ENCODE measurements at regions not wholly inside any gene's neighbourhood (a gene's known extent, or its start where the extent isn't known, plus 50 kb on each side); places are given as distances from the start of the nearest gene placed in this dataset.
A peak's percentile ranks its signal among the peaks of the same experiment; 100 is the strongest.
"Not testable (repeated sequence)": the region's sequence is repeated elsewhere in the genome, so short reads cannot be mapped to it uniquely, and the experiment has no call there.

DNA sequence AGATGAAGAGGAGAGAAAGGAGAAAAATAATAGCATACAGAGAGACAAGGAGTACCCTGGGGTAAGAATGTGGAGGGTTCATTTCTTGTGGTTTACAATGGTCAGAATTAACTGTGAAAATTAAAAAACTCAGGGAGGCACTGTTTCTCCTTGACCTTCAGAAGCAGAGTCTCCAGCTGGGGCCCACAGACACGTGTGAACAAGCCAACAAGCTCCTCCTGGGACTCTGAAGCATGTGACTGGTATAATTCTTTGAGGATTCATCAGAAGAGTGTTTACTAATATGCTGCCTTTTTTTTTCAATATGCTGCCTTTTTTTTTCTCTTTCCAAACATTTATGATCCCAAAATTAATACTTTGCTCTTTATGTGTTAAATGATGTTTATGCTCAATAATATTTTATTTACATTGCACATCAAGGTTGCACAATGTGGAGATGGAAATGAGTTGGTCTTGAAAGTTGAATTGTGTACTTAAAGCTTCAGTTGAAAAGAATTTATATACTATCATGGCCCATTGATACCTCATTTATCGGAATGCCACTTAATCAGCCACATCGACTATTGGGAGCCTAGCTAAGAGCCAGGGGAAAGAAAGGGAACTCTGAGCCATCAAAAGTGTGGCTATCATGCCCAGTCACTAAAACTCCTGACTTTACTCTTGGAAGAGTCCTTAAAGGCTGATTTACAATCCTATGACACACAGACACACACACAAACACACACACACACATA, 134.7 kb upstream of the RHOBTB1 start:
- DNase-seq: no peak

DNA sequence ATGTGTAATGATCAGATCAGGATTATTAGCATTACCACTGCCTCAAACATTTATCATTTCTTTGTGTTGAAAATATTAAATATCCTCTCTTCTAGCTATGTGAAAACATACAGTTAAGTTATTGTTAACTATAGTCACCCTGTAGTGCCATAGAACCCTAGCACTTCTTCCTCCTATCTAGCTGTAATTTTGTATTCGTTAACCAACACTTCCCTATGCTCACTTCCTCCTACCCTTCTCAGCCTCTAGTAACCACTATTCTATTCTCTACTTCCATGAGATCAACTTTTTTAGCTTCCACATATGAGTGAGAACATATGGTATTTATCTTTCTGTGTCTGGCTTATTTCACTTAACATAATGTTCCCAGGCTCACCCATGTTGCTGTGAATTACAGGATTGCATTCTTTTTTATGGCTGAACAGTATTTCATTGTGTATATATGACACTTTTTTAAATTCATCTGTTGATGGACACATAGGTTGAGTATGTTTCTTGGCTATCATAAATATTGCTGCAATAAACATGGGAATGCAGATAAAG, 132.7 kb upstream of the RHOBTB1 start:
- no peak for DNase-seq

GRCh38 chr10:61073391-61073790, 129.4 kb upstream of the RHOBTB1 start:
- DNase-seq: no peak

DNA sequence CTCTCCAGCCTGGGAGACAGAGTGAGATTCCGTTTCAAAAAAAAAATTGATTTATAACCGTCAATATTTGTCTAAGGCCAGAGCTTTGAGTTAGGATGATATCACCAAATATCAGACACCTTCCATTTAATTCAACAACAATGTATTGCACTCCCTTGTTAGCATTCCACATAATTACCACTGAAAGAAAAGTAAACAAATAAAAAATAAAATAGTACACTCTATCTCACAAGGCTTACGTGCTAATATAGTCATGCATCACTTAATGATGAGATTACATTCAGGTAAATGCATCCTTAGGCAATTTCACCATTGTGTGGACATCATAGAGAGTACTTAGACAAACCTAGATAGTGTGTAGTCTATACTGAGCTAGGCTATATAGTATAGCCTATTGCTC, 127.6 kb upstream of the RHOBTB1 start:
- DNase-seq: peak; percentile 87

- DNase-seq: no peak
These were observed 124.5 kb upstream of the RHOBTB1 start for GRCh38 chr10:61068471-61068870.

- DNase-seq: no peak
These were observed 123.8 kb upstream of the RHOBTB1 start for GRCh38 chr10:61067671-61068336.

DNA sequence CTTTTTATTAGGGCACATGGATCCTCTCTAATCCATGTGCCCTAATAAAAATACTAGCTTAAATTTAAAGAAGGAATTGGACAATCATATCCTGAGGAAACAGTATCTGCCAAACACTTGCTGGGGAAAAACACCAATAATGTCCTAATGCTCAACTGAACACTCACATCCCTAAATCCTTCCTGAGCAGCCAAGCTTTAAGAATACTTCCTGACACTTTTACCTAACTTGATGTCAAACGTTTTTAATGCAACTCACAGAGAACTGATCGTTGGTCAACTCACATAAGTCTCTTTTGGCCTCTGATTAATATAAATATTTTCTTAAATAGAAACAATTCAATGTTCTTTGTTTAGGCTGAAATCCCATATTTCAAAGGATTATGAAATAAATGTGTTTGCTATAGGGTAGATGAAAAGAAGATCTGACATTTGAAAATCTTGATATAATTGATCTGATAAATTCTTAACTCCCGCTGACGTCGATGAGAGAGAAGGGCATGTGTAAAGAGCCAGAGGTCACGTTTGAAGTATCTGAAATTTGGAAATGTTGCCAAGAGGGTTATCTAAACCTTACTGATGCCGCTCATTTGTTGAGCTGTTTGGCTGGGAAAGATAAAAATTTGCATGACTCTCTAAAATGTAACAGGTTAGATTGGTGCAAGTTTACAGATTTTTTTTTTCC, 122.8 kb upstream of the RHOBTB1 start:
- no peak for DNase-seq

- DNase-seq: no peak
These were observed 121.1 kb upstream of the RHOBTB1 start for GRCh38 chr10:61065051-61065450.

GRCh38 chr10:61064356-61064755, 120.4 kb upstream of the RHOBTB1 start:
- DNase-seq: no peak

GRCh38 chr10:61063901-61064300, 119.9 kb upstream of the RHOBTB1 start:
- DNase-seq: no peak

GRCh38 chr10:61063034-61063433, 119.0 kb upstream of the RHOBTB1 start:
- no peak for DNase-seq

DNA sequence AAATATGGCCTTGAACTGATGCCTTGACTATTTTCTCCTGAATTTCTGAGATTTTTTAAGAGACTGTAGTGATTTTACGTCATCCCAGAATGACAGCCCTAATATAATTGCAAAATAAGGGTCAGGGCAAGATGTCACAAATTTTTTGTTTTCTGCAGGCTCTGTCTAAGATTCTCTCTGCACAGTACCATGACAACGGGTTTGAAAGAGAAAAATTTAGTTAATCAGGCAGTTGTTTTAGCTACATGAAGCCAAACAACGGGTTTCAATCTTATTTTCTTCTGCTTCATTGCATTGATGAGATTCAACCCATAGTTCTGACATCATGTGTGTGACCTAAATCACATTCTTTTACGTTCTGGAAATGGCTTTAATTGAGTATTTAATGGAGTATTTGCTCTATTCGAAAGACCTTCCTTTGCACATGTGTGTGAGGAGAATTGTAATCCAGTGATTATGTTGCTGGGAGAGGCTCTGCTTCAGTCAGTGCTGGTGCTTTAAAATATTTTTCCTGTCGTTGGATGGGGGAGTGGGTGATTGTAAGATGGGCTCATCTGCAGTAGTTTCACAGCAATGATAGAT, 118.0 kb upstream of the RHOBTB1 start:
- DNase-seq: no peak

DNA sequence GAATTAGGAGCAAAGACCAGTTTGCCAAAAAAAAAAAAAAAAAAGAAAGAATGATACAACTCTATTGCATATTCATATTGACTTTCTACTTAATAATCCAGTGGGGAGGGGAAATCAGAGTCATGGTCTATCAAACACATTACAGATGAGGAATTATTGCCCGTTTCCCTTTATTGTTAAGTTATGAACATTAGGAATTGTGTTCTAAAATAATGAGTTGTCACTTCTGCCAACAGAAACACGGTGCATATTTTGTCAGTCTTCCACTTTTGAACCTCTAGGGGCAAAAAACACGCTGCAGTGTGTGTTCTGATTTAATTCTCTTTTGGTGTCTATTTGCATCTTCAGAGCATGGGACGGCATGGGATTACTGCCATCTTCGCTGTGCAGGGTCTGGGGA, 115.7 kb upstream of the RHOBTB1 start:
- no peak for DNase-seq

GRCh38 chr10:61052469-61053205, 108.7 kb upstream of the RHOBTB1 start:
- DNase-seq: no peak

DNA sequence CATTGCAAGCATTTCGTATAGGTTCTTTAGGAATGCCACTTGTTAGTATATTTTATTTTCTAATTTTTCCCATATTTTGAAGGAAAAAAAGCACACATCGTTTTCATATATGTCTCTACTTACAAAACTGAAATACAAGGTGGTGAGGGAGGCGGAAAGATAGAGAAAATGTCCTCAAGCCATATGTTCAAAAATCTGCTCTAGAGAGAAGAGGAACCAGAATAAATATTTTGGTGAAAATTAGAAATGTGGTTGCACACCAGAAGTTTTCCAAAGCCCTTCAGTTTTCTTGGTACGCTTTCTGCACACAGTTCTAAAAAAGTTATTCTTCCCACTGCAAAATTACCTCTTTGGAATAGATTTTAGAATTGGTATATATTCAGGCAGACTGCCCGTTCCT, 107.4 kb upstream of the RHOBTB1 start:
- no peak for DNase-seq

DNA sequence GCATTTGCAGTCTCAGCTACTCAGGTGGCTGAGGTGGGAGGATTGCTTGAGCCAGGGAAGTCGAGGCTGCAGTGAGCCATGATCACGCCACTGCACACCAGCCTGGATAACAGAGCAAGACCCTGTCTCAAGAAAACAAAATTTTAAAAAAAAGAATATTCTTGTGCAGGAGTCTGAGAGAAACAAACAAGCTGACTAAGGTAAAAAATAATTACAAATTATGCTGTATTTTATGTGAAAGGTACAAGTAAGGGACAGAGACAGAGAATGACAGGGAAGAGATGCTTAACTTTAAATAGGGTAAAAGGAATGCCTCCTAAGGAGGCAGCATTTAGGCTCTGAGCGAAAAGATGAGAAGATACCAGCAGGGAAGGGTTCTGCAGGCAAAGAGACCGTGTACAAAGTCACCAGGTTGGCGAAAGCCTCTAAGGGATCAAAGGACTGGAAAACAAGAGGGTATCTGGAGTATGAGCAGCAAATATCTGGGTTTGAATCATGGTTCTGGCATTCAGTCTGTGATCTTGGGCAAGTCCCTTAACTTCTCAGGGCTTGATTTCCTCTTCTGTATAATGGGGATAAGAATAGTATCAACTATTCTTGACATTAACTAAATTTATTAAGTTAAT, 106.2 kb upstream of the RHOBTB1 start:
- DNase-seq: no peak

DNA sequence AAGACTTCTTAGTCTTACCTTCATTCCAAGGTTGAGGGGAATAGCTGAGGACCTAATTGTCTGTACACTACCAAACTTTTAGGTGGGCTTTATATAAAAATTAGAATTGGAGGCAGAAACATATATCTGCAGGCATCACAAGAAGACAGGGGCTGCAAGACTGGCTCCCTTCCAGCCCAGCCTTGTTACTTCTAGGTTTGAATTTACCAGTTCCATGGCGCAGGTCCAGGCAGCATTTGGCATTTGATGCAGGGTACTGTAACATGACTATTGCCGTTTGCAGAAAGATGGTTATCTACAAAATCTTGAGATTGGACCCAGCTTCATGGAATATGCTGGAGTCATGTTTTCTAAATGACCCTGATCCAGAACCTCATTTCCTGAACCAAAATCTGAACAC, 105.4 kb upstream of the RHOBTB1 start:
- no peak for DNase-seq

- no peak for DNase-seq
These were observed 104.0 kb upstream of the RHOBTB1 start for GRCh38 chr10:61047788-61048560.

DNA sequence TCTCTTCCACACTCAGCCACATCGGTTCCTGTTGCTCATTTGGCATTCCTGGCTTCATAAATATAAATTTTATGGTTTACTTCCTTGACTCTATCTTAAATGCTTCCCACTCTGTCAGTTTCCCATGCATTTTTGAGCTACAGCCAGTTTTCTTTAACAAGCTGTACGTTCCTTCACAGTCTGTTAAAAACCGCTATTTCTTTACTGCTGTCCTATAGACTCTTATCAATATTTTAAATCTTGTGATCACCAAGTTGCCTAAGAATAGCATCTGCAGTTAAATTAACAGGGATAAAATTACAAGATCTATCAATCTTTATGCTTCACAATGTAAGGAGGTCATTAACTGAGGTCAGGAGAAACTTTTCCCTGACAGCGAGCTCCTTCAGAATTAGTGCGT, 103.1 kb upstream of the RHOBTB1 start:
- DNase-seq: no peak

- not testable (repeated sequence) for DNase-seq
These were observed 101.5 kb upstream of the RHOBTB1 start for GRCh38 chr10:61045480-61045879.

DNA sequence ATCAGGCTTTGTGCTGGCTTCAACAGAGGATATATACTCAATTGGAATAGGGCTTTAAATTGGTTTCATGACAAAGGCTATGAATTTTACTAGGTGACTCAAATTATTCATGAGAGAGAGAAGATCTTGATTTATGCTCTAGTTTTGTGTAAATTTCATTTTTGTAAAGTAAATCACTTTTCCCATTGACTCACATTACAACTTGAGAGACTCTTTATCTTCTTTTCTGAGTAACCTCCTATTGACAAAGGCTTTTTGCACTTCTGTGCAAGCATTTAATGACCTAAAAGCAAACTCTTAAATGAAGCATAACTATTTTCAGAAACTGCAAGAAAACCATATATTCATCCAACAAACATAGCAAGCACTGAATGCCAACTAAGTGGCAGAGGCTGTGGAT, 98.5 kb upstream of the RHOBTB1 start:
- no peak for DNase-seq

Measured in DMS153 (cell line).